Liver (tissue), 3 donors: ENCODE measurements at regions not wholly inside any gene's neighbourhood (a gene's known extent, or its start where the extent isn't known, plus 50 kb on each side); places are given as distances from the start of the nearest gene placed in this dataset.

Source experiments
- FOXA1 ChIP-seq: IDR thresholded peaks from 2 replicates; pipeline ENCODE4 v1.6.1; 2016; ENCODE audit warnings: antibody characterized with exemption
- FOXA2 ChIP-seq: IDR thresholded peaks from 2 replicates; pipeline ENCODE4 v1.6.1; 2016; ENCODE audit warnings: antibody characterized with exemption
- HNF4G ChIP-seq: IDR thresholded peaks from 2 replicates; pipeline ENCODE4 v1.6.1; 2016; ENCODE audit warnings: antibody characterized with exemption
- JUND ChIP-seq, 2 donors: IDR thresholded peaks; 2 replicates each; pipeline ENCODE4 v1.6.1; 2016; ENCODE audit warnings: antibody characterized with exemption in 2 of 2
- RAD21 ChIP-seq, 2 donors: IDR thresholded peaks; 2 replicates each; pipeline ENCODE4 v1.6.1; 2016; ENCODE audit warnings: antibody characterized with exemption in 2 of 2, mild to moderate bottlenecking in 2 of 2
- RXRA ChIP-seq, 2 donors: IDR thresholded peaks; 2 replicates each; pipeline ENCODE4 v1.6.1; 2017 to 2018; ENCODE audit warnings: antibody characterized with exemption in 2 of 2, mild to moderate bottlenecking in 1 of 2
- SP1 ChIP-seq: IDR thresholded peaks from 2 replicates; pipeline ENCODE4 v1.6.1; 2018; ENCODE audit warnings: antibody characterized with exemption, mild to moderate bottlenecking
- TAF1 ChIP-seq: conservative IDR thresholded peaks from 2 replicates; pipeline ENCODE4 v1.6.1; 2016; ENCODE audit warnings: antibody characterized with exemption, mild to moderate bottlenecking
- YY1 ChIP-seq: IDR thresholded peaks from 2 replicates; pipeline ENCODE4 v1.6.1; 2016; ENCODE audit warnings: antibody characterized with exemption, mild to moderate bottlenecking
- TF ChIP-seq, protein P1 (sequence below): IDR thresholded peaks from 2 replicates; pipeline ENCODE4 v1.6.1; 2016; ENCODE audit warnings: antibody characterized with exemption
- TF ChIP-seq, protein P2 (sequence below): fragments of 150-350 bp; IDR thresholded peaks from 2 replicates; pipeline ENCODE4 v1.5.1; 2017; ENCODE audit warnings: improper control_type of control experiment, low read depth, low read length; ENCODE audit not compliant: missing input control
- TF ChIP-seq, protein P3 (sequence below): IDR thresholded peaks from 2 replicates; pipeline ENCODE4 v1.6.1; 2016; ENCODE audit warnings: antibody characterized with exemption, mild to moderate bottlenecking
- TF ChIP-seq, protein P4 (sequence below): IDR thresholded peaks from 2 replicates; pipeline ENCODE4 v1.6.1; 2016; ENCODE audit warnings: antibody characterized with exemption
- TF ChIP-seq, protein P5 (sequence below): IDR thresholded peaks from 2 replicates; pipeline ENCODE4 v1.6.1; 2016; ENCODE audit warnings: antibody characterized with exemption
- donor health status: healthy.
- donor health status: healthy.

DNA sequence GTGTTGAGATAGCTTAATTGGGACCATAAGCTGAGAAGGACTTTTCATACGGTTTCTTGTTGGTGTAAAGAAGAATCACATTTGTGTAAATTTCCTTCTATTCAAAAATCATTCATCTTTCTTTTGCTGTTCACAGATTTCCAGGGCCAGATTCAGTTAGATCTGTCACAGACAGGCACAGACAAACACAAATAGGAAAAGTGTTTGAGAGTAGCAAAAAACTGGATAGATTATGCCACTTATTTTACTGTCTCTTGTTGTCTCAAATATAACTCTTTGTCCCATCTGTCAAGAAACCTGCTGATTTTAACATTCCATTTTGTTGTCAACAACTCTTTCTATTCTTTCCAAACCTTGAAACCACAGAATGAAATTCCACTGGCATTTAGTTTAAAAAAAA is 142.8 kb downstream of the ID4 start:
- TF ChIP-seq, protein P1, sequence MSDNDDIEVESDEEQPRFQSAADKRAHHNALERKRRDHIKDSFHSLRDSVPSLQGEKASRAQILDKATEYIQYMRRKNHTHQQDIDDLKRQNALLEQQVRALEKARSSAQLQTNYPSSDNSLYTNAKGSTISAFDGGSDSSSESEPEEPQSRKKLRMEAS, result no peak
- TF ChIP-seq, protein P2, sequence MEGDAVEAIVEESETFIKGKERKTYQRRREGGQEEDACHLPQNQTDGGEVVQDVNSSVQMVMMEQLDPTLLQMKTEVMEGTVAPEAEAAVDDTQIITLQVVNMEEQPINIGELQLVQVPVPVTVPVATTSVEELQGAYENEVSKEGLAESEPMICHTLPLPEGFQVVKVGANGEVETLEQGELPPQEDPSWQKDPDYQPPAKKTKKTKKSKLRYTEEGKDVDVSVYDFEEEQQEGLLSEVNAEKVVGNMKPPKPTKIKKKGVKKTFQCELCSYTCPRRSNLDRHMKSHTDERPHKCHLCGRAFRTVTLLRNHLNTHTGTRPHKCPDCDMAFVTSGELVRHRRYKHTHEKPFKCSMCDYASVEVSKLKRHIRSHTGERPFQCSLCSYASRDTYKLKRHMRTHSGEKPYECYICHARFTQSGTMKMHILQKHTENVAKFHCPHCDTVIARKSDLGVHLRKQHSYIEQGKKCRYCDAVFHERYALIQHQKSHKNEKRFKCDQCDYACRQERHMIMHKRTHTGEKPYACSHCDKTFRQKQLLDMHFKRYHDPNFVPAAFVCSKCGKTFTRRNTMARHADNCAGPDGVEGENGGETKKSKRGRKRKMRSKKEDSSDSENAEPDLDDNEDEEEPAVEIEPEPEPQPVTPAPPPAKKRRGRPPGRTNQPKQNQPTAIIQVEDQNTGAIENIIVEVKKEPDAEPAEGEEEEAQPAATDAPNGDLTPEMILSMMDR, result no peak
- TF ChIP-seq, protein P3, sequence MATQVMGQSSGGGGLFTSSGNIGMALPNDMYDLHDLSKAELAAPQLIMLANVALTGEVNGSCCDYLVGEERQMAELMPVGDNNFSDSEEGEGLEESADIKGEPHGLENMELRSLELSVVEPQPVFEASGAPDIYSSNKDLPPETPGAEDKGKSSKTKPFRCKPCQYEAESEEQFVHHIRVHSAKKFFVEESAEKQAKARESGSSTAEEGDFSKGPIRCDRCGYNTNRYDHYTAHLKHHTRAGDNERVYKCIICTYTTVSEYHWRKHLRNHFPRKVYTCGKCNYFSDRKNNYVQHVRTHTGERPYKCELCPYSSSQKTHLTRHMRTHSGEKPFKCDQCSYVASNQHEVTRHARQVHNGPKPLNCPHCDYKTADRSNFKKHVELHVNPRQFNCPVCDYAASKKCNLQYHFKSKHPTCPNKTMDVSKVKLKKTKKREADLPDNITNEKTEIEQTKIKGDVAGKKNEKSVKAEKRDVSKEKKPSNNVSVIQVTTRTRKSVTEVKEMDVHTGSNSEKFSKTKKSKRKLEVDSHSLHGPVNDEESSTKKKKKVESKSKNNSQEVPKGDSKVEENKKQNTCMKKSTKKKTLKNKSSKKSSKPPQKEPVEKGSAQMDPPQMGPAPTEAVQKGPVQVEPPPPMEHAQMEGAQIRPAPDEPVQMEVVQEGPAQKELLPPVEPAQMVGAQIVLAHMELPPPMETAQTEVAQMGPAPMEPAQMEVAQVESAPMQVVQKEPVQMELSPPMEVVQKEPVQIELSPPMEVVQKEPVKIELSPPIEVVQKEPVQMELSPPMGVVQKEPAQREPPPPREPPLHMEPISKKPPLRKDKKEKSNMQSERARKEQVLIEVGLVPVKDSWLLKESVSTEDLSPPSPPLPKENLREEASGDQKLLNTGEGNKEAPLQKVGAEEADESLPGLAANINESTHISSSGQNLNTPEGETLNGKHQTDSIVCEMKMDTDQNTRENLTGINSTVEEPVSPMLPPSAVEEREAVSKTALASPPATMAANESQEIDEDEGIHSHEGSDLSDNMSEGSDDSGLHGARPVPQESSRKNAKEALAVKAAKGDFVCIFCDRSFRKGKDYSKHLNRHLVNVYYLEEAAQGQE, result no peak
- TF ChIP-seq, protein P4, sequence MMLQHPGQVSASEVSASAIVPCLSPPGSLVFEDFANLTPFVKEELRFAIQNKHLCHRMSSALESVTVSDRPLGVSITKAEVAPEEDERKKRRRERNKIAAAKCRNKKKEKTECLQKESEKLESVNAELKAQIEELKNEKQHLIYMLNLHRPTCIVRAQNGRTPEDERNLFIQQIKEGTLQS, result no peak
- no peak for TF ChIP-seq FOXA1
- TF ChIP-seq TAF1, result no peak
- TF ChIP-seq FOXA2, result no peak
- TF ChIP-seq, protein P5, sequence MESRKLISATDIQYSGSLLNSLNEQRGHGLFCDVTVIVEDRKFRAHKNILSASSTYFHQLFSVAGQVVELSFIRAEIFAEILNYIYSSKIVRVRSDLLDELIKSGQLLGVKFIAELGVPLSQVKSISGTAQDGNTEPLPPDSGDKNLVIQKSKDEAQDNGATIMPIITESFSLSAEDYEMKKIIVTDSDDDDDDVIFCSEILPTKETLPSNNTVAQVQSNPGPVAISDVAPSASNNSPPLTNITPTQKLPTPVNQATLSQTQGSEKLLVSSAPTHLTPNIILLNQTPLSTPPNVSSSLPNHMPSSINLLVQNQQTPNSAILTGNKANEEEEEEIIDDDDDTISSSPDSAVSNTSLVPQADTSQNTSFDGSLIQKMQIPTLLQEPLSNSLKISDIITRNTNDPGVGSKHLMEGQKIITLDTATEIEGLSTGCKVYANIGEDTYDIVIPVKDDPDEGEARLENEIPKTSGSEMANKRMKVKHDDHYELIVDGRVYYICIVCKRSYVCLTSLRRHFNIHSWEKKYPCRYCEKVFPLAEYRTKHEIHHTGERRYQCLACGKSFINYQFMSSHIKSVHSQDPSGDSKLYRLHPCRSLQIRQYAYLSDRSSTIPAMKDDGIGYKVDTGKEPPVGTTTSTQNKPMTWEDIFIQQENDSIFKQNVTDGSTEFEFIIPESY, result no peak
- TF ChIP-seq RXRA (IDR thresholded peaks at IDR 0.05), result no peak
- TF ChIP-seq JUND (IDR thresholded peaks at IDR 0.05), result no peak
- TF ChIP-seq HNF4G, result no peak
- no peak for TF ChIP-seq YY1
- no peak for TF ChIP-seq RAD21 (IDR thresholded peaks at IDR 0.05)
- no peak for TF ChIP-seq SP1
